IMR-90 (cell line): ENCODE measurements at regions not wholly inside any gene's neighbourhood (a gene's known extent, or its start where the extent isn't known, plus 50 kb on each side); places are given as distances from the start of the nearest gene placed in this dataset.

Experiments used
- ATAC-seq: fragments of 200-7000 bp; cut with Tn5 transposase; 2 replicates; pipeline ENCODE4 v1.9.1; 2020; ENCODE audit warnings: low read depth, mild to moderate bottlenecking, moderate library complexity
- BruUV-seq: library from RNA; stranded (reverse); fragments of 400-500 nt; replicated peaks from 2 replicates; lab custom pipeline; 2021; lab: Mats Ljungman, UMichigan
- CTCF ChIA-PET: fragments of 300-600 bp; formaldehyde crosslinking; extraction: SDS; loops from one replicate; lab custom pipeline; 2021; ENCODE audit warnings: antibody characterized with exemption; lab: Yijun Ruan, JAX
- POLR2A ChIA-PET: fragments of 300-600 bp; sonication (Branson Sonifier 250); formaldehyde crosslinking; loops from one replicate; lab custom pipeline; 2022; ENCODE audit warnings: antibody characterized with exemption; ENCODE audit not compliant: unreplicated experiment; lab: Charles Lee
- DNase-seq: peaks from one replicate; pipeline ENCODE4 v3.0.0; 2013
- H2AFZ ChIP-seq: replicated peaks from 2 replicates; pipeline ENCODE3; 2013; ENCODE audit warnings: low read length, mild to moderate bottlenecking; ENCODE audit not compliant: poor library complexity
- H2AK5ac ChIP-seq: 2 replicates; pipeline ENCODE4 v1.6.1; 2013; ENCODE audit warnings: low read depth, low read length, inconsistent platforms
- H2AK9ac ChIP-seq: replicated peaks from 2 replicates; pipeline ENCODE3; 2013; ENCODE audit warnings: mild to moderate bottlenecking, low read depth, low read length, moderate library complexity; ENCODE audit not compliant: poor library complexity
- H2BK120ac ChIP-seq: 2 replicates; pipeline ENCODE4 v1.6.1; 2013; ENCODE audit warnings: low read depth, low read length, inconsistent platforms
- H2BK15ac ChIP-seq: 3 replicates; pipeline ENCODE4 v1.6.1; 2013; ENCODE audit warnings: low read depth, low read length, inconsistent platforms
- H2BK20ac ChIP-seq: 2 replicates; pipeline ENCODE4 v1.6.1; 2013; ENCODE audit warnings: low read depth, mild to moderate bottlenecking, inconsistent platforms, low read length, moderate library complexity
- H2BK5ac ChIP-seq: 2 replicates; pipeline ENCODE4 v1.6.1; 2013; ENCODE audit warnings: mild to moderate bottlenecking, low read depth, low read length, inconsistent platforms; ENCODE audit not compliant: poor library complexity, severe bottlenecking
- H3K14ac ChIP-seq: replicated peaks from 2 replicates; pipeline ENCODE4 v1.6.1; 2013; ENCODE audit warnings: low read depth, low read length, inconsistent platforms
- H3K18ac ChIP-seq: 2 replicates; pipeline ENCODE4 v1.6.1; 2013; ENCODE audit warnings: low read depth, low read length, control low read depth
- H3K23ac ChIP-seq: 2 replicates; pipeline ENCODE4 v1.6.1; 2013; ENCODE audit warnings: low read depth, low read length, inconsistent platforms
- H3K27ac ChIP-seq: 2 replicates; pipeline ENCODE4 v1.5.1; 2013; ENCODE audit warnings: mild to moderate bottlenecking, control low read depth, low read length; ENCODE audit not compliant: insufficient read depth
- H3K27me3 ChIP-seq: 2 replicates; pipeline ENCODE4 v1.6.1; 2013; ENCODE audit warnings: low read length; ENCODE audit not compliant: control insufficient read depth, insufficient read depth
- H3K36me3 ChIP-seq: 2 replicates; pipeline ENCODE4 v1.6.1; 2013; ENCODE audit warnings: low read length, mixed read lengths; ENCODE audit not compliant: control insufficient read depth, insufficient read depth
- H3K4ac ChIP-seq: 2 replicates; pipeline ENCODE4 v1.6.1; 2013; ENCODE audit warnings: low read depth, low read length, inconsistent platforms
- H3K4me1 ChIP-seq: 2 replicates; pipeline ENCODE4 v1.6.1; 2013; ENCODE audit warnings: low read length, mixed read lengths; ENCODE audit not compliant: control insufficient read depth, insufficient read depth
- H3K4me2 ChIP-seq: 2 replicates; pipeline ENCODE4 v1.6.1; 2013; ENCODE audit warnings: low read depth, mild to moderate bottlenecking, control low read depth, low read length, moderate library complexity
- H3K4me3 ChIP-seq: 2 replicates; pipeline ENCODE4 v1.5.1; 2013; ENCODE audit warnings: low read depth, mild to moderate bottlenecking, control low read depth, low read length, moderate library complexity; ENCODE audit not compliant: insufficient read depth
- H3K56ac ChIP-seq: 2 replicates; pipeline ENCODE4 v1.6.1; 2013; ENCODE audit warnings: low read length, inconsistent platforms; ENCODE audit not compliant: insufficient read depth; ENCODE audit errors: extremely low read depth
- H3K79me1 ChIP-seq, 2 experiments: 2 replicates each; pipeline ENCODE4 v1.6.1; 2013; ENCODE audit warnings: low read length in 2 of 2, inconsistent platforms in 1 of 2, low read depth in 1 of 2
- H3K9ac ChIP-seq: 2 replicates; pipeline ENCODE4 v1.6.1; 2013; ENCODE audit warnings: low read depth, low read length, control low read depth
- H3K9me1 ChIP-seq: 2 replicates; pipeline ENCODE4 v1.6.1; 2013; ENCODE audit warnings: low read length, inconsistent platforms; ENCODE audit not compliant: insufficient read depth
- H3K9me3 ChIP-seq: 2 replicates; pipeline ENCODE4 v1.6.1; 2013; ENCODE audit warnings: low read length; ENCODE audit not compliant: control insufficient read depth, insufficient read depth
- H4K20me1 ChIP-seq: 2 replicates; pipeline ENCODE4 v1.6.1; 2013; ENCODE audit warnings: low read length, inconsistent platforms; ENCODE audit not compliant: insufficient read depth
- H4K5ac ChIP-seq: 2 replicates; pipeline ENCODE4 v1.6.1; 2013; ENCODE audit warnings: mild to moderate bottlenecking, low read depth, low read length, control low read depth
- H4K8ac ChIP-seq, 2 experiments: 2 replicates each; pipeline ENCODE4 v1.6.1; 2013; ENCODE audit warnings: low read depth in 2 of 2, low read length in 2 of 2, control low read depth in 1 of 2, inconsistent platforms in 1 of 2
- H4K91ac ChIP-seq: 2 replicates; pipeline ENCODE4 v1.6.1; 2013; ENCODE audit warnings: low read depth, low read length, inconsistent platforms; ENCODE audit not compliant: insufficient read depth
- CHD1 ChIP-seq: IDR thresholded peaks from 2 replicates; pipeline ENCODE4 v1.6.1; 2012; ENCODE audit warnings: low read depth, low read length, improper control_type of control experiment
- CTCF ChIP-seq: conservative IDR thresholded peaks from 2 replicates; pipeline ENCODE4 v1.5.1; 2012; ENCODE audit warnings: mild to moderate bottlenecking, low read depth, low read length, improper control_type of control experiment
- MAZ ChIP-seq: IDR thresholded peaks from 2 replicates; pipeline ENCODE4 v1.6.1; 2012; ENCODE audit warnings: low read depth, mild to moderate bottlenecking, low read length, improper control_type of control experiment, moderate library complexity, borderline replicate concordance
- MXI1 ChIP-seq: IDR thresholded peaks from 2 replicates; pipeline ENCODE4 v1.6.1; 2012; ENCODE audit warnings: low read depth, mild to moderate bottlenecking, low read length, moderate library complexity, borderline replicate concordance
- RFX5 ChIP-seq: IDR thresholded peaks from 2 replicates; pipeline ENCODE4 v1.8.0; 2012; ENCODE audit warnings: low read depth, mild to moderate bottlenecking, low read length, moderate library complexity
- SMC3 ChIP-seq: fragments of 150-350 bp; IDR thresholded peaks from 2 replicates; pipeline ENCODE4 v1.6.1; 2016; ENCODE audit warnings: low read depth, mild to moderate bottlenecking, antibody characterized with exemption, low read length, moderate library complexity
- WGBS, 2 experiments: methylation state at CpG; one replicate each; pipeline versions ENCODE4 v1.1.5 to v1.1.7; 2013; ENCODE audit warnings: missing lambda C conversion rate in 2 of 2; ENCODE audit not compliant: insufficient read length in 1 of 2; ENCODE audit errors: extremely low coverage in 2 of 2; 5-methylcytosine and 5-hydroxymethylcytosine counted together
- dilution Hi-C: fragments of 300-500 bp; cut with HindIII; formaldehyde crosslinking; loops from one replicate; pipeline ENCODE4 v1.14.3; 2018; ENCODE audit warnings: low sequenced_read_pairs; ENCODE audit not compliant: unreplicated experiment
- in situ Hi-C: fragments of 300-500 bp; cut with MboI; formaldehyde crosslinking; loops from 3 replicates; pipeline ENCODE4 v1.14.3; 2019; ENCODE audit warnings: low sequenced_read_pairs, inconsistent platforms, mixed read lengths
- intact Hi-C: fragments of 100-400 bp; cut with micrococcal nuclease; formaldehyde crosslinking; loops from 2 replicates; pipeline ENCODE4 v1.10.0; 2022

- H3K4me2 ChIP-seq: no peak overlapping the region
- H3K4me3 ChIP-seq: no peak overlapping the region
- H2BK5ac ChIP-seq: no peak overlapping the region
- intact Hi-C loops (no loop called here), in situ Hi-C loops (no loop called here), dilution Hi-C loops (no loop called here)
- no peaks in the 10 kb centered on the region for H3K36me3 ChIP-seq
- H4K91ac ChIP-seq: no peak overlapping the region
- no peak overlapping the region for H2BK20ac ChIP-seq
- no peaks in the 10 kb centered on the region for H3K4me1 ChIP-seq
- ChIA-PET CTCF (no interaction called here), POLR2A (no interaction called here)
- no peak overlapping the region for H2BK120ac ChIP-seq
- no peak overlapping the region for H3K18ac ChIP-seq
- no peak for DNase-seq
- WGBS, 2 experiments: no CpG with 5 or more reads among the region's 3 CpGs
- no peak overlapping the region for H3K27ac ChIP-seq
- no peaks in the 10 kb centered on the region for H3K9me1 ChIP-seq
- H2BK15ac ChIP-seq: no peak overlapping the region
- no peaks in the 10 kb centered on the region for H4K20me1 ChIP-seq
- no peak overlapping the region for H4K5ac ChIP-seq
- no peak overlapping the region for H3K9ac ChIP-seq
- H3K4ac ChIP-seq: no peak overlapping the region
- no peak overlapping the region for H3K56ac ChIP-seq
- H4K8ac ChIP-seq: no peak overlapping the region
- H3K14ac ChIP-seq: no peak overlapping the region
- ATAC-seq: no peak
- no peak for TF ChIP-seq SMC3
- TF ChIP-seq MXI1: no peak
- no peak for TF ChIP-seq RFX5
- TF ChIP-seq CHD1: no peak
- TF ChIP-seq CTCF: no peak
- TF ChIP-seq MAZ: no peak
- H3K79me1 ChIP-seq: no peaks in the 10 kb centered on the region
- no TSS peak for BruUV-seq
- H3K27me3 ChIP-seq: no peaks in the 10 kb centered on the region
- H2AK9ac ChIP-seq: no peak overlapping the region
- H2AFZ ChIP-seq: no peak overlapping the region
- H2AK5ac ChIP-seq: no peak overlapping the region
- H3K23ac ChIP-seq: no peak overlapping the region
- H3K9me3 ChIP-seq: no peaks in the 10 kb centered on the region
Observed at GRCh38 chr2:177117755-177118154, 94.8 kb upstream of the HNRNPA3 start.
